Left ventricle myocardium inferior (tissue), 1 donor: ENCODE measurements at regions not wholly inside any gene's neighbourhood (a gene's known extent, or its start where the extent isn't known, plus 50 kb on each side); places are given as distances from the start of the nearest gene placed in this dataset.

Source experiments
- DNase-seq: peaks from one replicate; pipeline ENCODE4 v3.0.0-alpha.2; 2020
- H3K27ac ChIP-seq: fragments of 200-600 bp; replicated peaks from 2 replicates; pipeline ENCODE4 v1.8.0; 2021
- H3K27me3 ChIP-seq: fragments of 200-600 bp; 2 replicates; pipeline ENCODE4 v1.8.0; 2021; ENCODE audit warnings: low read depth
- H3K36me3 ChIP-seq: fragments of 200-600 bp; 2 replicates; pipeline ENCODE4 v1.8.0; 2021
- H3K4me1 ChIP-seq: fragments of 200-600 bp; 2 replicates; pipeline ENCODE4 v1.8.0; 2021
- H3K4me3 ChIP-seq: fragments of 200-600 bp; 2 replicates; pipeline ENCODE4 v1.8.0; 2021; ENCODE audit warnings: mild to moderate bottlenecking, moderate library complexity
- H3K9me3 ChIP-seq: fragments of 200-600 bp; replicated peaks from 2 replicates; pipeline ENCODE4 v1.8.0; 2021
- CTCF ChIP-seq: fragments of 200-600 bp; IDR thresholded peaks from 2 replicates; pipeline ENCODE4 v1.8.0; 2021; ENCODE audit warnings: antibody characterized with exemption, mild to moderate bottlenecking, borderline replicate concordance
- intact Hi-C: fragments of 100-400 bp; cut with micrococcal nuclease; formaldehyde crosslinking; loops from one replicate; pipeline ENCODE4 v1.11.0; 2022
- donor health status: DM: no; HTN: yes; CAD: no; lungs with severe emphysema.

DNA sequence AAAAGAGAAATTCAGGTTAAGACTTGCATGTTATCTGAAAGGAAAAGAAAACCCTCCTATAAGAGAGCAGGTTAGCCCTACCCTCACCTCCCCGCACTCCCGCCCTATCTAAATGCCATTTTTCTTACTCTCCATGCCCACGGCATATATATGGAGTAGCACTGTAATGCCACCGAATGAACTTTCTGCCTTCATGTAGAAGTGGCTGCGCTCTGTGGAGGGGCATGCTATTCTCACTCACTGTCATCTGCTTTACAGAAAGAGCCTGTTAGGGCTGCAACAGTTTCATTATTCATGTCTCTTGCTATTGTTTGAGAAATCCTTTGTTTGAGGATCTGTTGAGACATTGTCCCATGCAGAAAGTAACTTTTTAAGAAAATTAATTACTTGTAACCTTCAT, 1190.6 kb downstream of the SORCS1 start:
- Histone ChIP-seq H3K4me1 (no peaks in the 10 kb centered on the region), H3K27ac (no peak overlapping the region), H3K9me3 (no peaks in the 10 kb centered on the region), H3K27me3 (no peaks in the 10 kb centered on the region), H3K4me3 (no peak overlapping the region), H3K36me3 (no peaks in the 10 kb centered on the region)
- no peak for DNase-seq
- intact Hi-C loops = no loop called here
- TF ChIP-seq CTCF = no peak

DNA sequence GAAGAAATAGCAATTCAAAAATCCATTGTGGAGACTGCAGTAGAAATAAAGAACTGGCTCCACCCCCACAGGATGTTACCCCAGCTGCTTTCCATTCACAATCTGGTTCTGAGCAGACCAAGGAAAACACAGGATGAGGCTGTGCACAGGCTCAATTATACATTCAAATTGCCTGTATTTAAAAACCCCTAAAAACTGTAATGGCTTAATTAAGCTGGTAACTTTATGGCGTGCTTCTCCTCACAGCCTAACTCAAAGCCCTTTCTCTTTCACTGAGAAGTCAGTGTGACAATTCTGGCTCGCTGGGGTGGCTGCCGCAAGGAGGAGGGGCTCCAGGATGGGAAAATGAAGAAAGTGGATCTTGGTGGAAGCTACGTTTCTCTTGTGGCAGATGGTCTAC, 1191.1 kb downstream of the SORCS1 start:
- peak overlapping the region; percentile 21 for H3K4me3 ChIP-seq
- no peak for DNase-seq
- no peak overlapping the region for H3K27ac ChIP-seq
- no peaks in the 10 kb centered on the region for H3K4me1 ChIP-seq
- H3K36me3 ChIP-seq = no peaks in the 10 kb centered on the region
- H3K9me3 ChIP-seq = no peaks in the 10 kb centered on the region
- no peak for TF ChIP-seq CTCF
- intact Hi-C loops = no loop called here
- H3K27me3 ChIP-seq = no peaks in the 10 kb centered on the region

- H3K9me3 ChIP-seq = no peaks in the 10 kb centered on the region
- no peaks in the 10 kb centered on the region for H3K4me1 ChIP-seq
- no peak overlapping the region for H3K27ac ChIP-seq
- H3K4me3 ChIP-seq = no peak overlapping the region
- intact Hi-C loops = no loop called here
- H3K27me3 ChIP-seq = no peaks in the 10 kb centered on the region
- DNase-seq = no peak
- no peaks in the 10 kb centered on the region for H3K36me3 ChIP-seq
- no peak for TF ChIP-seq CTCF
Measured at GRCh38 chr10:105971460-105971859, 1193.0 kb downstream of the SORCS1 start.

DNA sequence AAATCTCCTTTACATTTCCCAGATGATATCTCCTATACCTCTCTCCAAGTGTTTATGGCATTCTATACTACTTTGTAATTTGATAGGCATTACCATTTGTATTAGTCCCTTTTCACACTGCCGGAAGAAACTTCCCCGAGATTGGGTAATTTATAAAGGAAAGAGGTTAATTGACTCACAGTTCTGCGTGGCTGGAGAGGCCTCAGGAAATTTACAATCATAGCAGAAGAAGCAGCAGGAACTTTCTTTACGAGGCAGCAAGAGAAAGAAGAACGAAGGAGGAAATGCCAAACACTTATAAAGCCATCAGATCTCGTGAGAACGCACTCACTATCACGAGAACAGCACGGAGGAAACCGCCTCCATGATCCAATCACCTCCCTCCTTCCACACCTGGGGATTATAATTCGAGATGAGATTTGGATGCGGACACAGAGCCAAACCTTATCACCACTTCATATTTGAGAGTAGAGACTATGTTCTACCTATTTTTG, 1194.6 kb downstream of the SORCS1 start:
- intact Hi-C loops = no loop called here
- TF ChIP-seq CTCF = no peak
- H3K27me3 ChIP-seq = no peaks in the 10 kb centered on the region
- H3K4me1 ChIP-seq = no peaks in the 10 kb centered on the region
- no peaks in the 10 kb centered on the region for H3K36me3 ChIP-seq
- H3K27ac ChIP-seq = no peak overlapping the region
- no peak for DNase-seq
- H3K9me3 ChIP-seq = no peaks in the 10 kb centered on the region
- H3K4me3 ChIP-seq = no peak overlapping the region

DNA sequence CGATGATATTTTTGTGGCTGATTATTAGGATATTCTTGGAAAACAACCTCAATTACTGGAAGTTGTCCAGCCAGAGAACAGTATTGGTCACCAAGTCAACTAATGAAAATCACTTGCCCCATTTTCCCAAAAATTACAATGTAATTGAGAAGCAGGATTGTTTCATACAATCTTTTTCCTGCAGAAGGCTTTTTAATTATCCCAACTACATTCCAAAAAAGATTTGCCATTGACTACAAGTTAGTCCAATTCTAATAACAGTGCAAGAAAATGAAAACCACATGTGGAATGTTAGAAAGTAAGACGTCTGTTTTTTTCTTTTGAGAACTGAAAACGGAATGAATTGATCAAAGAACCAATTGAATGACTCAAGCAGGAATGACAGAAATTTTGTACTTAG, 1195.8 kb downstream of the SORCS1 start:
- no peak for DNase-seq
- Histone ChIP-seq H3K27me3 (no peaks in the 10 kb centered on the region), H3K4me3 (no peak overlapping the region), H3K9me3 (no peaks in the 10 kb centered on the region), H3K4me1 (no peaks in the 10 kb centered on the region), H3K36me3 (no peaks in the 10 kb centered on the region), H3K27ac (no peak overlapping the region)
- no peak for TF ChIP-seq CTCF
- intact Hi-C loops = no loop called here

- no peak for DNase-seq
- intact Hi-C loops = no loop called here
- Histone ChIP-seq H3K9me3 (no peaks in the 10 kb centered on the region), H3K27ac (no peak overlapping the region), H3K4me1 (no peaks in the 10 kb centered on the region), H3K27me3 (no peaks in the 10 kb centered on the region), H3K36me3 (no peaks in the 10 kb centered on the region), H3K4me3 (no peak overlapping the region)
- TF ChIP-seq CTCF = no peak
Measured at GRCh38 chr10:105967256-105967655, 1197.2 kb downstream of the SORCS1 start.
